B cell (primary cell): ENCODE measurements at regions not wholly inside any gene's neighbourhood (a gene's known extent, or its start where the extent isn't known, plus 50 kb on each side); places are given as distances from the start of the nearest gene placed in this dataset.

ENCODE experiments used
- ATAC-seq: fragments of 200-7000 bp; cut with Tn5 transposase; one replicate; pipeline ENCODE4 v1.10.0; 2021; ENCODE audit warnings: low read depth, mild to moderate bottlenecking, moderate number of reproducible peaks, moderate library complexity
- CTCF ChIA-PET: fragments of 350-600 bp; sonication (Branson Sonifier 250); formaldehyde crosslinking; loops from one replicate; lab custom pipeline; 2021; ENCODE audit warnings: antibody characterized with exemption, inconsistent platforms; lab: Charles Lee
- POLR2A ChIA-PET: fragments of 350-600 bp; sonication (Branson Sonifier 250); formaldehyde crosslinking; loops from one replicate; lab custom pipeline; 2021; ENCODE audit warnings: antibody characterized with exemption; lab: Charles Lee
- DNase-seq: peaks from one replicate; pipeline ENCODE4 v3.0.0; 2013
- H2AFZ ChIP-seq: 2 replicates; pipeline ENCODE4 v1.6.1; 2012; ENCODE audit warnings: mild to moderate bottlenecking, low read depth, low read length; ENCODE audit not compliant: insufficient read depth, poor library complexity, severe bottlenecking
- H3K27ac ChIP-seq, 2 donors: 1 replicate in 1 of 2; 2 replicates in 1 of 2; pipeline ENCODE4 v1.5.1; 2012 to 2013; ENCODE audit warnings: low read length in 2 of 2, mild to moderate bottlenecking in 2 of 2, moderate library complexity in 1 of 2
- H3K27me3 ChIP-seq, 4 experiments: fragments of 200-600 bp in 1 of 4; sonication (generic) in 1 of 4; replicated peaks in 1 of 4; 1 replicate in 2 of 4; 2 replicates in 2 of 4; pipeline versions ENCODE4 v1.6.1 to v1.7.0; 2013 to 2016; ENCODE audit warnings: low read length in 3 of 4, mild to moderate bottlenecking in 2 of 4, mixed read lengths in 1 of 4, moderate library complexity in 1 of 4; ENCODE audit not compliant: insufficient read depth in 4 of 4, control insufficient read depth in 3 of 4; ENCODE audit errors: control extremely low read depth in 1 of 4
- H3K36me3 ChIP-seq, 2 experiments: replicated peaks in 1 of 2; 1 replicate in 1 of 2; 2 replicates in 1 of 2; pipeline versions ENCODE4 v1.6.1 to v1.7.1; 2013; ENCODE audit warnings: low read length in 1 of 2; ENCODE audit not compliant: insufficient read depth in 2 of 2, control insufficient read depth in 1 of 2; ENCODE audit errors: control extremely low read depth in 1 of 2, extremely low read depth in 1 of 2
- H3K4me1 ChIP-seq, 2 donors: fragments of 200-600 bp in 1 of 2; sonication (generic) in 1 of 2; 1 replicate in 1 of 2; 2 replicates in 1 of 2; pipeline versions ENCODE4 v1.5.1 to v1.6.1; 2013 to 2017; ENCODE audit warnings: low read length in 2 of 2; ENCODE audit not compliant: control insufficient read depth in 2 of 2, insufficient read depth in 2 of 2
- H3K4me2 ChIP-seq: replicated peaks from 2 replicates; pipeline ENCODE3; 2012; ENCODE audit warnings: mild to moderate bottlenecking, low read depth, low read length; ENCODE audit not compliant: poor library complexity, severe bottlenecking
- H3K4me3 ChIP-seq, 5 experiments: fragments of 200-600 bp in 1 of 5; sonication (generic) in 1 of 5; 1 replicate in 3 of 5; 2 replicates in 2 of 5; pipeline versions ENCODE4 v1.5.1 to v1.7.0; 2011 to 2016; ENCODE audit warnings: low read length in 4 of 5, mild to moderate bottlenecking in 4 of 5, low read depth in 2 of 5, control low read depth in 1 of 5, moderate library complexity in 1 of 5; ENCODE audit not compliant: insufficient read depth in 1 of 5; ENCODE audit errors: control extremely low read depth in 1 of 5, extremely low read depth in 1 of 5
- H3K79me2 ChIP-seq: fragments of 200-600 bp; sonication (generic); one replicate; pipeline ENCODE4 v1.6.0; 2016; ENCODE audit warnings: low read length; ENCODE audit not compliant: control insufficient read depth, insufficient read depth
- H3K9ac ChIP-seq: fragments of 200-600 bp; sonication (generic); 2 replicates; pipeline ENCODE4 v1.6.1; 2017; ENCODE audit warnings: mild to moderate bottlenecking, low read length, moderate library complexity
- H3K9me3 ChIP-seq, 3 donors: one replicate each; pipeline versions ENCODE4 v1.6.1 to v1.7.1; 2013; ENCODE audit warnings: low read length in 2 of 3; ENCODE audit not compliant: control insufficient read depth in 2 of 3, insufficient read depth in 1 of 3; ENCODE audit errors: control extremely low read depth in 1 of 3
- H4K20me1 ChIP-seq: 2 replicates; pipeline ENCODE4 v1.6.0; 2012; ENCODE audit warnings: mild to moderate bottlenecking, low read length; ENCODE audit not compliant: insufficient read depth, control insufficient read depth, poor library complexity, severe bottlenecking
- H3K27ac Mint-ChIP-seq: one replicate; pipeline ENCODE4 v1.8.0; 2021; ENCODE audit warnings: mixed read lengths
- H3K27me3 Mint-ChIP-seq: one replicate; pipeline ENCODE4 v1.8.0; 2021; ENCODE audit warnings: mixed read lengths
- H3K4me1 Mint-ChIP-seq: one replicate; pipeline ENCODE4 v1.8.0; 2021; ENCODE audit warnings: mixed read lengths
- H3K4me3 Mint-ChIP-seq: one replicate; pipeline ENCODE4 v1.8.0; 2021; ENCODE audit warnings: mixed read lengths
- H3K9me3 Mint-ChIP-seq: one replicate; pipeline ENCODE4 v1.8.0; 2022; ENCODE audit warnings: mixed read lengths; ENCODE audit not compliant: insufficient read depth
- CTCF ChIP-seq: fragments of 200-600 bp; IDR thresholded peaks from one replicate; pipeline ENCODE4 v1.8.0; 2022; ENCODE audit warnings: antibody characterized with exemption, mild to moderate bottlenecking
- EZH2 ChIP-seq: IDR thresholded peaks from 2 replicates; pipeline ENCODE4 v1.6.1; 2012; ENCODE audit warnings: borderline replicate concordance, low read depth, mild to moderate bottlenecking, moderate library complexity, low read length; ENCODE audit not compliant: insufficient read depth, poor library complexity, severe bottlenecking
- WGBS: methylation state at CpG from one replicate; pipeline ENCODE4 v1.1.5; 2013; ENCODE audit warnings: missing lambda C conversion rate; ENCODE audit not compliant: insufficient coverage; 5-methylcytosine and 5-hydroxymethylcytosine counted together
- intact Hi-C: fragments of 100-400 bp; cut with micrococcal nuclease; formaldehyde crosslinking; loops from one replicate; pipeline ENCODE4 v1.10.0; 2022

- Histone ChIP-seq H3K4me1 (no peaks in the 10 kb centered on the region), H3K36me3 (no peaks in the 10 kb centered on the region), H4K20me1 (no peaks in the 10 kb centered on the region), H3K27me3 (no peaks in the 10 kb centered on the region), H3K4me3 (no peak overlapping the region), H3K9me3 (no peaks in the 10 kb centered on the region), H3K79me2 (no peaks in the 10 kb centered on the region), H3K9ac (no peak overlapping the region), H3K4me2 (no peak overlapping the region), H2AFZ (no peak overlapping the region), H3K27ac (no peak overlapping the region)
- ATAC-seq: no peak
- Mint-ChIP-seq H3K27ac (no peak overlapping the region), H3K4me1 (no peaks in the 10 kb centered on the region), H3K4me3 (no peak overlapping the region), H3K27me3 (no peaks in the 10 kb centered on the region), H3K9me3 (no peaks in the 10 kb centered on the region)
- TF ChIP-seq EZH2: no peak
- no peak for TF ChIP-seq CTCF
- ChIA-PET POLR2A (no interaction called here), CTCF (no interaction called here)
- WGBS: 88% methylated on average over 3 of the region's 6 CpGs
- intact Hi-C loops: no loop called here
- DNase-seq: no peak
These were observed 753.2 kb downstream of the TLR4 start for GRCh38 chr9:118457171-118458000.

GRCh38 chr9:118459913-118460312, 755.7 kb downstream of the TLR4 start:
- POLR2A ChIA-PET: no interaction called here
- Histone ChIP-seq H3K36me3 (no peaks in the 10 kb centered on the region), H3K79me2 (no peaks in the 10 kb centered on the region), H3K4me3 (no peak overlapping the region), H3K9ac (no peak overlapping the region), H3K4me2 (no peak overlapping the region), H3K27ac (no peak overlapping the region), H3K27me3 (no peaks in the 10 kb centered on the region), H4K20me1 (no peaks in the 10 kb centered on the region), H3K9me3 (no peaks in the 10 kb centered on the region), H3K4me1 (no peaks in the 10 kb centered on the region), H2AFZ (no peak overlapping the region)
- no peak for DNase-seq
- 100% methylated on average over 1 of the region's 2 CpGs for WGBS
- intact Hi-C loops: no loop called here
- Mint-ChIP-seq H3K4me1 (no peaks in the 10 kb centered on the region), H3K27me3 (no peaks in the 10 kb centered on the region), H3K9me3 (no peaks in the 10 kb centered on the region), H3K4me3 (no peak overlapping the region), H3K27ac (no peak overlapping the region)
- ATAC-seq: no peak
- TF ChIP-seq EZH2 (no peak), CTCF (no peak)
- CTCF ChIA-PET: no interaction called here
